HCT116 (cell line): ENCODE measurements at regions not wholly inside any gene's neighbourhood (a gene's known extent, or its start where the extent isn't known, plus 50 kb on each side); places are given as distances from the start of the nearest gene placed in this dataset.

Experiments
- ATAC-seq: fragments of 200-7000 bp; cut with Tn5 transposase; 2 replicates; pipeline ENCODE4 v1.9.1; 2020; ENCODE audit warnings: mild to moderate bottlenecking, moderate library complexity
- BruUV-seq: library from RNA; stranded (reverse); fragments of 400-500 nt; replicated peaks from 2 replicates; lab custom pipeline; 2021; lab: Mats Ljungman, UMichigan
- CTCF ChIA-PET: fragments of 300-600 bp; sonication (Branson Sonifier 250); formaldehyde crosslinking; loops from one replicate; lab custom pipeline; 2021; ENCODE audit warnings: antibody characterized with exemption; lab: Charles Lee
- POLR2A ChIA-PET: fragments of 300-600, 350-600 bp; sonication (Branson Sonifier 250); formaldehyde crosslinking; loops from one replicate; lab custom pipeline; 2021; ENCODE audit warnings: antibody characterized with exemption; lab: Charles Lee
- RAD21 ChIA-PET, 2 experiments: fragments of 300-600 bp; sonication (Branson Sonifier 250); formaldehyde crosslinking; loops; one replicate each; lab custom pipeline; 2023; ENCODE audit warnings: low total read pairs in 2 of 2; ENCODE audit not compliant: uncharacterized antibody in 2 of 2, unreplicated experiment in 2 of 2, low non-redundant PET in 1 of 2; lab: Charles Lee
- DNase-seq: peaks from one replicate; pipeline ENCODE4 v3.0.0-alpha.2; 2010; ENCODE audit warnings: low read depth, low spot score
- H2AFZ ChIP-seq: fragments of 200-600 bp; shearing (Covaris generic), sonication (generic); 2 replicates; pipeline ENCODE4 v1.6.1; 2017; ENCODE audit warnings: low read depth, mixed run types, mixed read lengths, antibody characterized with exemption, low read length; ENCODE audit not compliant: poor library complexity, severe bottlenecking
- H3K27ac ChIP-seq: 2 replicates; pipeline ENCODE4 v1.5.1; 2012; ENCODE audit warnings: low read depth, low read length
- H3K27me3 ChIP-seq: fragments of 200-600 bp; sonication (generic); 2 replicates; pipeline ENCODE4 v1.6.1; 2016; ENCODE audit warnings: mixed run types, low read length, mixed read lengths; ENCODE audit not compliant: insufficient read depth
- H3K36me3 ChIP-seq, 2 experiments: fragments of 200-500 bp in 1 of 2; fragments of 200-600 bp in 1 of 2; sonication (Bioruptor generic) in 1 of 2; sonication (generic) in 1 of 2; 2 replicates each; pipeline versions ENCODE4 v1.5.1 to v1.6.1; 2014 to 2016; ENCODE audit warnings: low read length in 2 of 2, inconsistent platforms in 1 of 2, mixed read lengths in 1 of 2, mixed run types in 1 of 2; ENCODE audit not compliant: insufficient read depth in 2 of 2, control insufficient read depth in 1 of 2
- H3K4me1 ChIP-seq, 2 experiments: fragments of 200-600 bp in 1 of 2; sonication (generic) in 1 of 2; 2 replicates each; pipeline versions ENCODE4 v1.5.1 to v1.6.1; 2012 to 2017; ENCODE audit warnings: low read length in 2 of 2, inconsistent platforms in 1 of 2, mild to moderate bottlenecking in 1 of 2, mixed read lengths in 1 of 2, mixed run types in 1 of 2, moderate library complexity in 1 of 2; ENCODE audit not compliant: insufficient read depth in 2 of 2, control insufficient read depth in 1 of 2
- H3K4me2 ChIP-seq: fragments of 200-600 bp; sonication (generic); 2 replicates; pipeline ENCODE4 v1.6.1; 2017; ENCODE audit warnings: mixed run types, low read length, mixed read lengths
- H3K4me3 ChIP-seq, 2 experiments: fragments of 200-600 bp in 1 of 2; sonication (generic) in 1 of 2; replicated peaks in 1 of 2; 2 replicates each; pipeline ENCODE4 v1.5.1; 2011 to 2016; ENCODE audit warnings: low read length in 2 of 2, control low read depth in 1 of 2, low read depth in 1 of 2, mild to moderate bottlenecking in 1 of 2, mixed read lengths in 1 of 2, mixed run types in 1 of 2
- H3K79me2 ChIP-seq: fragments of 200-600 bp; sonication (generic); 2 replicates; pipeline ENCODE4 v1.6.1; 2017; ENCODE audit warnings: mild to moderate bottlenecking, mixed run types, low read length, moderate library complexity, mixed read lengths; ENCODE audit not compliant: insufficient read depth
- H3K9ac ChIP-seq: fragments of 200-600 bp; sonication (generic); 2 replicates; pipeline ENCODE4 v1.6.1; 2016; ENCODE audit warnings: low read length, mixed read lengths
- H3K9me2 ChIP-seq: fragments of 200-600 bp; sonication (generic), shearing (Covaris generic); 2 replicates; pipeline ENCODE4 v1.6.1; 2017; ENCODE audit warnings: mixed run types, mild to moderate bottlenecking, moderate library complexity; ENCODE audit not compliant: insufficient read depth
- H3K9me3 ChIP-seq, 2 experiments: fragments of 200-500 bp in 1 of 2; fragments of 200-600 bp in 1 of 2; sonication (Bioruptor generic) in 1 of 2; sonication (generic) in 1 of 2; 2 replicates each; pipeline ENCODE4 v1.6.1; 2014 to 2017; ENCODE audit warnings: low read length in 2 of 2, mixed read lengths in 2 of 2, inconsistent platforms in 1 of 2, low read depth in 1 of 2, mild to moderate bottlenecking in 1 of 2, mixed run types in 1 of 2, moderate library complexity in 1 of 2; ENCODE audit not compliant: control insufficient read depth in 1 of 2, insufficient read depth in 1 of 2
- H4K20me1 ChIP-seq: fragments of 200-600 bp; sonication (generic), shearing (Covaris generic); 2 replicates; pipeline ENCODE4 v1.6.1; 2017; ENCODE audit warnings: mixed run types, mild to moderate bottlenecking, moderate library complexity; ENCODE audit not compliant: insufficient read depth
- CBX3 ChIP-seq: IDR thresholded peaks from 2 replicates; pipeline ENCODE4 v1.6.1; 2012; ENCODE audit warnings: low read depth
- CEBPB ChIP-seq: IDR thresholded peaks from 2 replicates; pipeline ENCODE4 v1.6.1; 2012; ENCODE audit warnings: low read depth
- EGR1 ChIP-seq: IDR thresholded peaks from 2 replicates; pipeline ENCODE4 v1.6.1; 2012; ENCODE audit warnings: low read depth
- EZH2 ChIP-seq: fragments of 200-600 bp; sonication (generic); IDR thresholded peaks from 2 replicates; pipeline ENCODE4 v1.6.1; 2017; ENCODE audit warnings: antibody characterized with exemption, mixed run types
- POLR2A ChIP-seq: IDR thresholded peaks from 2 replicates; pipeline ENCODE4 v1.7.0; 2011; ENCODE audit warnings: borderline replicate concordance; ENCODE audit not compliant: insufficient read depth, insufficient read length; ENCODE audit errors: extremely low read depth
- POLR2AphosphoS5 ChIP-seq: IDR thresholded peaks from 2 replicates; pipeline ENCODE4 v1.6.1; 2011; ENCODE audit warnings: mild to moderate bottlenecking, low read depth, low read length, moderate library complexity
- REST ChIP-seq: IDR thresholded peaks from 2 replicates; pipeline ENCODE4 v1.6.1; 2012; ENCODE audit warnings: low read depth
- SIN3A ChIP-seq: IDR thresholded peaks from 2 replicates; pipeline ENCODE4 v1.6.1; 2012; ENCODE audit warnings: low read depth
- SP1 ChIP-seq: IDR thresholded peaks from 2 replicates; pipeline ENCODE4 v1.6.1; 2012; ENCODE audit warnings: low read depth
- SRF ChIP-seq: IDR thresholded peaks from 2 replicates; pipeline ENCODE4 v1.6.1; 2012; ENCODE audit warnings: low read depth
- YY1 ChIP-seq: IDR thresholded peaks from 2 replicates; pipeline ENCODE4 v1.6.1; 2011; ENCODE audit warnings: low read length, low read depth, moderate library complexity, mild to moderate bottlenecking; ENCODE audit not compliant: insufficient replicate concordance; ENCODE audit errors: extremely low read depth
- ZNF274 ChIP-seq: fragments of 200-500 bp; sonication (Bioruptor generic); IDR thresholded peaks from 2 replicates; pipeline ENCODE4 v1.6.1; 2014; ENCODE audit warnings: mild to moderate bottlenecking, low read depth, low read length, inconsistent platforms
- intact Hi-C: fragments of 100-400 bp; cut with micrococcal nuclease; formaldehyde crosslinking; loops from 2 replicates; pipeline ENCODE4 v1.10.0; 2022

DNA sequence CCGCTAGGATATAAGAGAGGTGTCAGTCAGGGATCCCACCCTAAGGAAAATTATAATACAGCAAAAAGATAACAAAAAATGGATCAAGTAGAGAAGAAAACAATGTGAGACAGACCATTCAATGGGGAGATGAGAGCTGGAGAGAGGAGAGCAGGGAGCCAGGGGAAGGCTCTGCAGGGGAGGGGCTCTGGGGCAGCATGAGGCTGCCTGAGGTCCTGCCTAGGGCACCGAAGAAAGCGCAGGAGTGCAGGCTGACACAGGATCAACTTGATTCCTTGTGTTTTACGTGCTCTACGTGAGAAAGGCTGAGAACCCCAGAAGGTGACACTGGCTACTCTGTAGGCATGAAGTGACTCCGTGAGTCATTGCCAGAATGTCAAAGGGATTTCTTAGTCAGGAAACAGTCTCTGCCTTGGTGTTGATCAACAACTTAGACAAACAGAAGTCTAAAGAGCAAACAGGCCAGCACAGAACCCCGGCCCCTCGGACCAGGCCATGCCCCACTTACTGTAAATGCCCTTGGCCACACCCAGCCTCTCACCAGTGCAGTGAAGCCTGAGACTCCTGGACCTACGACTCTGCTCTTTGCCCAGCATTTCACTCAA, 290.1 kb upstream of the PRDM1 start:
- no peak for TF ChIP-seq REST
- TF ChIP-seq POLR2AphosphoS5: no peak
- no peak for TF ChIP-seq SP1
- TF ChIP-seq CEBPB: no peak
- TF ChIP-seq YY1: no peak
- no peak for TF ChIP-seq SRF
- no peak for TF ChIP-seq CBX3
- no peak for TF ChIP-seq SIN3A
- TF ChIP-seq EZH2: no peak
- no peak for TF ChIP-seq EGR1
- no peak for TF ChIP-seq POLR2A
- TF ChIP-seq ZNF274: no peak
- no peaks in the 10 kb centered on the region for H3K36me3 ChIP-seq
- DNase-seq: no peak
- H3K4me2 ChIP-seq: no peak overlapping the region
- no peak overlapping the region for H3K27ac ChIP-seq
- ChIA-PET RAD21 (no interaction called here), POLR2A (no interaction called here), CTCF (no interaction called here)
- H3K9ac ChIP-seq: no peak overlapping the region
- no peak for ATAC-seq
- H3K79me2 ChIP-seq: no peaks in the 10 kb centered on the region
- H3K9me3 ChIP-seq: no peaks in the 10 kb centered on the region
- no peak overlapping the region for H3K4me3 ChIP-seq
- H3K27me3 ChIP-seq: no peaks in the 10 kb centered on the region
- no TSS peak for BruUV-seq
- H3K9me2 ChIP-seq: no peaks in the 10 kb centered on the region
- H3K4me1 ChIP-seq: peaks cover 0 to 18% of the 10 kb centered on the region in 2 experiments; a peak in 2 of 4 replicates
- intact Hi-C loops: no loop called here
- H2AFZ ChIP-seq: no peak overlapping the region
- H4K20me1 ChIP-seq: no peaks in the 10 kb centered on the region
